Activated naive CD8-positive, alpha-beta T cell treated with anti-CD3 and anti-CD28 coated beads, Interleukin-2, amount 10 ng/mL, durations not matched to agents 7 days and 5 days (primary cell): ENCODE measurements at regions not wholly inside any gene's neighbourhood (a gene's known extent, or its start where the extent isn't known, plus 50 kb on each side); places are given as distances from the start of the nearest gene placed in this dataset.

ENCODE experiments used
- ATAC-seq: fragments of 150-1000 bp; cut with Tn5 transposase; one replicate; pipeline ENCODE4 v1.10.0; 2021; ENCODE audit warnings: low read depth, moderate library complexity
- POLR2A ChIA-PET: fragments of 350-600 bp; sonication (Branson Sonifier 250); formaldehyde crosslinking; loops from one replicate; lab custom pipeline; 2021; ENCODE audit warnings: antibody characterized with exemption; lab: Charles Lee
- DNase-seq: peaks from one replicate; pipeline ENCODE4 v3.0.0; 2021
- H3K27ac Mint-ChIP-seq: one replicate; pipeline ENCODE4 v1.8.0; 2022; ENCODE audit warnings: mild to moderate bottlenecking, mixed read lengths
- H3K27me3 Mint-ChIP-seq: one replicate; pipeline ENCODE4 v1.8.0; 2022; ENCODE audit warnings: mild to moderate bottlenecking, moderate library complexity, mixed read lengths
- H3K36me3 Mint-ChIP-seq: one replicate; pipeline ENCODE4 v1.8.0; 2021; ENCODE audit warnings: mild to moderate bottlenecking, mixed read lengths
- H3K4me1 Mint-ChIP-seq: one replicate; pipeline ENCODE4 v1.8.0; 2021; ENCODE audit warnings: mixed read lengths
- H3K4me3 Mint-ChIP-seq: one replicate; pipeline ENCODE4 v1.8.0; 2022; ENCODE audit warnings: mild to moderate bottlenecking, moderate library complexity, mixed read lengths
- H3K9me3 Mint-ChIP-seq: one replicate; pipeline ENCODE4 v1.8.0; 2021; ENCODE audit warnings: mixed read lengths

GRCh38 chr2:8235419-8235818 lies 446.4 kb upstream of the ID2 start:
- Mint-ChIP-seq H3K4me3 (no peak overlapping the region), H3K9me3 (peaks cover 5% of the 10 kb centered on the region), H3K27me3 (peaks cover 14% of the 10 kb centered on the region), H3K36me3 (peaks cover 10% of the 10 kb centered on the region), H3K4me1 (peaks cover 34% of the 10 kb centered on the region), H3K27ac (no peak overlapping the region)
- POLR2A ChIA-PET = no interaction called here
- ATAC-seq (no peak), DNase-seq (no peak)

GRCh38 chr2:8236391-8236790 lies 445.5 kb upstream of the ID2 start:
- H3K36me3 Mint-ChIP-seq = peaks cover 8% of the 10 kb centered on the region
- DNase-seq (no peak), ATAC-seq (no peak)
- no peak overlapping the region for H3K27ac Mint-ChIP-seq
- POLR2A ChIA-PET = no interaction called here
- H3K9me3 Mint-ChIP-seq = peaks cover 3% of the 10 kb centered on the region
- H3K4me1 Mint-ChIP-seq = peaks cover 32% of the 10 kb centered on the region
- no peak overlapping the region for H3K4me3 Mint-ChIP-seq
- peaks cover 14% of the 10 kb centered on the region for H3K27me3 Mint-ChIP-seq

- Mint-ChIP-seq H3K27ac (peak overlapping the region; percentile 27), H3K27me3 (peaks cover 14% of the 10 kb centered on the region), H3K36me3 (peaks cover 7% of the 10 kb centered on the region), H3K9me3 (peaks cover 2% of the 10 kb centered on the region), H3K4me1 (peaks cover 32% of the 10 kb centered on the region), H3K4me3 (peak overlapping the region; percentile 45)
- POLR2A ChIA-PET = interaction anchor here (1.3 kb wide), 1 partner anchor 443 kb away, joined by 5 read pairs; the partner anchor contains the start of gene ID2
- DNase-seq (no peak), ATAC-seq (no peak)
Measured at GRCh38 chr2:8238521-8239230, 443.2 kb upstream of the ID2 start.

GRCh38 chr2:8239531-8240088 lies 442.2 kb upstream of the ID2 start:
- POLR2A ChIA-PET = no interaction called here
- DNase-seq = no peak

GRCh38 chr2:8241317-8241716 lies 440.5 kb upstream of the ID2 start:
- Mint-ChIP-seq H3K4me1 (peaks cover 23% of the 10 kb centered on the region), H3K4me3 (no peak overlapping the region), H3K27ac (no peak overlapping the region), H3K27me3 (peaks cover 9% of the 10 kb centered on the region), H3K9me3 (peaks cover 11% of the 10 kb centered on the region), H3K36me3 (peaks cover 8% of the 10 kb centered on the region)
- ATAC-seq (no peak), DNase-seq (no peak)
- POLR2A ChIA-PET = no interaction called here

More at GRCh38 chr2:8239531-8240088, 442.2 kb upstream of the ID2 start:
- H3K4me1 Mint-ChIP-seq = peaks cover 31% of the 10 kb centered on the region
- ATAC-seq = peak; percentile 70
- H3K36me3 Mint-ChIP-seq = peaks cover 7% of the 10 kb centered on the region
- peaks cover 13% of the 10 kb centered on the region for H3K27me3 Mint-ChIP-seq
- peaks cover 5% of the 10 kb centered on the region for H3K9me3 Mint-ChIP-seq
- peak overlapping the region; percentile 15 for H3K27ac Mint-ChIP-seq
- peak overlapping the region; percentile 45 for H3K4me3 Mint-ChIP-seq

- peaks cover 12% of the 10 kb centered on the region for H3K36me3 Mint-ChIP-seq
- DNase-seq (no peak), ATAC-seq (no peak)
- POLR2A ChIA-PET = no interaction called here
- H3K27me3 Mint-ChIP-seq = no peaks in the 10 kb centered on the region
- H3K9me3 Mint-ChIP-seq = peaks cover 21% of the 10 kb centered on the region
- H3K4me3 Mint-ChIP-seq = no peak overlapping the region
- H3K4me1 Mint-ChIP-seq = peaks cover 22% of the 10 kb centered on the region
- H3K27ac Mint-ChIP-seq = no peak overlapping the region
Measured at GRCh38 chr2:8242739-8243138, 439.1 kb upstream of the ID2 start.

- DNase-seq = no peak
- H3K36me3 Mint-ChIP-seq = peaks cover 12% of the 10 kb centered on the region
- no peak for ATAC-seq
- peaks cover 17% of the 10 kb centered on the region for H3K4me1 Mint-ChIP-seq
- POLR2A ChIA-PET = no interaction called here
- no peak overlapping the region for H3K4me3 Mint-ChIP-seq
- H3K27me3 Mint-ChIP-seq = no peaks in the 10 kb centered on the region
- H3K9me3 Mint-ChIP-seq = peaks cover 23% of the 10 kb centered on the region
- H3K27ac Mint-ChIP-seq = no peak overlapping the region
Measured at GRCh38 chr2:8243748-8244400, 438.0 kb upstream of the ID2 start.

- H3K27me3 Mint-ChIP-seq = no peaks in the 10 kb centered on the region
- ATAC-seq (no peak), DNase-seq (no peak)
- POLR2A ChIA-PET = no interaction called here
- no peak overlapping the region for H3K4me3 Mint-ChIP-seq
- peaks cover 12% of the 10 kb centered on the region for H3K36me3 Mint-ChIP-seq
- H3K9me3 Mint-ChIP-seq = peaks cover 23% of the 10 kb centered on the region
- H3K27ac Mint-ChIP-seq = no peak overlapping the region
- peaks cover 9% of the 10 kb centered on the region for H3K4me1 Mint-ChIP-seq
Measured at GRCh38 chr2:8244639-8245038, 437.2 kb upstream of the ID2 start.

GRCh38 chr2:8246137-8246536 lies 435.7 kb upstream of the ID2 start:
- POLR2A ChIA-PET = no interaction called here
- DNase-seq = no peak
- peaks cover 29% of the 10 kb centered on the region for H3K9me3 Mint-ChIP-seq
- no peak for ATAC-seq
- no peak overlapping the region for H3K27ac Mint-ChIP-seq
- peaks cover 1% of the 10 kb centered on the region for H3K4me1 Mint-ChIP-seq
- H3K27me3 Mint-ChIP-seq = no peaks in the 10 kb centered on the region
- no peak overlapping the region for H3K4me3 Mint-ChIP-seq
- peaks cover 16% of the 10 kb centered on the region for H3K36me3 Mint-ChIP-seq

- ATAC-seq (no peak), DNase-seq (no peak)
- no peak overlapping the region for H3K27ac Mint-ChIP-seq
- H3K4me1 Mint-ChIP-seq = no peaks in the 10 kb centered on the region
- POLR2A ChIA-PET = interaction anchor here (0.6 kb wide), 1 partner anchor 126 kb away, joined by 3 read pairs; no protein-coding TSS in a partner anchor
- peaks cover 16% of the 10 kb centered on the region for H3K36me3 Mint-ChIP-seq
- H3K27me3 Mint-ChIP-seq = no peaks in the 10 kb centered on the region
- H3K4me3 Mint-ChIP-seq = no peak overlapping the region
- peaks cover 33% of the 10 kb centered on the region for H3K9me3 Mint-ChIP-seq
Measured at GRCh38 chr2:8247905-8248622, 433.8 kb upstream of the ID2 start.

- H3K4me1 Mint-ChIP-seq = no peaks in the 10 kb centered on the region
- H3K36me3 Mint-ChIP-seq = peaks cover 13% of the 10 kb centered on the region
- H3K4me3 Mint-ChIP-seq = no peak overlapping the region
- ATAC-seq (no peak), DNase-seq (no peak)
- H3K27me3 Mint-ChIP-seq = no peaks in the 10 kb centered on the region
- POLR2A ChIA-PET = interaction anchor here (0.6 kb wide), 1 partner anchor 125 kb away, joined by 3 read pairs; no protein-coding TSS in a partner anchor
- no peak overlapping the region for H3K27ac Mint-ChIP-seq
- H3K9me3 Mint-ChIP-seq = peaks cover 30% of the 10 kb centered on the region
Measured at GRCh38 chr2:8248623-8248957, 433.3 kb upstream of the ID2 start.

- H3K27ac Mint-ChIP-seq = no peak overlapping the region
- peaks cover 30% of the 10 kb centered on the region for H3K9me3 Mint-ChIP-seq
- no peak overlapping the region for H3K4me3 Mint-ChIP-seq
- no peak for ATAC-seq
- no peaks in the 10 kb centered on the region for H3K27me3 Mint-ChIP-seq
- H3K36me3 Mint-ChIP-seq = peaks cover 13% of the 10 kb centered on the region
- H3K4me1 Mint-ChIP-seq = peaks cover 4% of the 10 kb centered on the region
- POLR2A ChIA-PET = no interaction called here
- DNase-seq = no peak
Measured at GRCh38 chr2:8249141-8249540, 432.7 kb upstream of the ID2 start.

- no peaks in the 10 kb centered on the region for H3K27me3 Mint-ChIP-seq
- no peak overlapping the region for H3K27ac Mint-ChIP-seq
- H3K9me3 Mint-ChIP-seq = peaks cover 26% of the 10 kb centered on the region
- POLR2A ChIA-PET = no interaction called here
- H3K4me1 Mint-ChIP-seq = peaks cover 8% of the 10 kb centered on the region
- ATAC-seq (no peak), DNase-seq (no peak)
- H3K36me3 Mint-ChIP-seq = peaks cover 13% of the 10 kb centered on the region
- no peak overlapping the region for H3K4me3 Mint-ChIP-seq
Measured at GRCh38 chr2:8249769-8250168, 432.1 kb upstream of the ID2 start.
